HL-60 (cell line): ENCODE measurements at regions not wholly inside any gene's neighbourhood (a gene's known extent, or its start where the extent isn't known, plus 50 kb on each side); places are given as distances from the start of the nearest gene placed in this dataset.

Experiments
- POLR2AphosphoS5 ChIP-seq: IDR thresholded peaks from 2 replicates; pipeline ENCODE4 v1.6.1; 2012; ENCODE audit warnings: low read depth
- TF ChIP-seq, protein P1 (sequence below): IDR thresholded peaks from one replicate; pipeline ENCODE4 v1.5.1; 2011; ENCODE audit warnings: low read length, control low read depth, inconsistent platforms; ENCODE audit not compliant: insufficient read depth
- TF ChIP-seq, protein P2 (sequence below): IDR thresholded peaks from 2 replicates; pipeline ENCODE4 v1.6.1; 2012; ENCODE audit warnings: low read depth; ENCODE audit not compliant: insufficient replicate concordance

DNA sequence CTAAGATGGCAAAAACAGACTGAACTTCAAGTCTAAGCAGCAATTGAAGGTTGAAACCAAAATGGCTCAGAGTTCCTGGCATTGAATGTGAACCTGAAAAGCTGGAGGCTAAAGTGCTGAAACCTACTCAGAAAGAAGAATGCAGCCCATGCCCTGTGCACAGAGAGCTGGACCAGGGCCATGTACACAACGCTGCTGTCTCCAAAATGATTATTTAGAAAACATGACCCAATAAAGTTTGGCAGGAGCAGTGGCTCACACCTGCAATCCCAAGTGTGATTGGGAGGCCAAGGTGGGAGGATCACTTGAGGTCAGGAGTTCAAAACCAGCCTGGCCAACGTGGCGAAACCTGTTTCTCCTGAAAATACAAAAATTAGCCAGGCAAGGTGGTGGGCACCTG is 158.9 kb downstream of the AKR1D1 start:
- TF ChIP-seq, protein P1, sequence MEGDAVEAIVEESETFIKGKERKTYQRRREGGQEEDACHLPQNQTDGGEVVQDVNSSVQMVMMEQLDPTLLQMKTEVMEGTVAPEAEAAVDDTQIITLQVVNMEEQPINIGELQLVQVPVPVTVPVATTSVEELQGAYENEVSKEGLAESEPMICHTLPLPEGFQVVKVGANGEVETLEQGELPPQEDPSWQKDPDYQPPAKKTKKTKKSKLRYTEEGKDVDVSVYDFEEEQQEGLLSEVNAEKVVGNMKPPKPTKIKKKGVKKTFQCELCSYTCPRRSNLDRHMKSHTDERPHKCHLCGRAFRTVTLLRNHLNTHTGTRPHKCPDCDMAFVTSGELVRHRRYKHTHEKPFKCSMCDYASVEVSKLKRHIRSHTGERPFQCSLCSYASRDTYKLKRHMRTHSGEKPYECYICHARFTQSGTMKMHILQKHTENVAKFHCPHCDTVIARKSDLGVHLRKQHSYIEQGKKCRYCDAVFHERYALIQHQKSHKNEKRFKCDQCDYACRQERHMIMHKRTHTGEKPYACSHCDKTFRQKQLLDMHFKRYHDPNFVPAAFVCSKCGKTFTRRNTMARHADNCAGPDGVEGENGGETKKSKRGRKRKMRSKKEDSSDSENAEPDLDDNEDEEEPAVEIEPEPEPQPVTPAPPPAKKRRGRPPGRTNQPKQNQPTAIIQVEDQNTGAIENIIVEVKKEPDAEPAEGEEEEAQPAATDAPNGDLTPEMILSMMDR: no peak
- no peak for TF ChIP-seq POLR2AphosphoS5
- TF ChIP-seq, protein P2, sequence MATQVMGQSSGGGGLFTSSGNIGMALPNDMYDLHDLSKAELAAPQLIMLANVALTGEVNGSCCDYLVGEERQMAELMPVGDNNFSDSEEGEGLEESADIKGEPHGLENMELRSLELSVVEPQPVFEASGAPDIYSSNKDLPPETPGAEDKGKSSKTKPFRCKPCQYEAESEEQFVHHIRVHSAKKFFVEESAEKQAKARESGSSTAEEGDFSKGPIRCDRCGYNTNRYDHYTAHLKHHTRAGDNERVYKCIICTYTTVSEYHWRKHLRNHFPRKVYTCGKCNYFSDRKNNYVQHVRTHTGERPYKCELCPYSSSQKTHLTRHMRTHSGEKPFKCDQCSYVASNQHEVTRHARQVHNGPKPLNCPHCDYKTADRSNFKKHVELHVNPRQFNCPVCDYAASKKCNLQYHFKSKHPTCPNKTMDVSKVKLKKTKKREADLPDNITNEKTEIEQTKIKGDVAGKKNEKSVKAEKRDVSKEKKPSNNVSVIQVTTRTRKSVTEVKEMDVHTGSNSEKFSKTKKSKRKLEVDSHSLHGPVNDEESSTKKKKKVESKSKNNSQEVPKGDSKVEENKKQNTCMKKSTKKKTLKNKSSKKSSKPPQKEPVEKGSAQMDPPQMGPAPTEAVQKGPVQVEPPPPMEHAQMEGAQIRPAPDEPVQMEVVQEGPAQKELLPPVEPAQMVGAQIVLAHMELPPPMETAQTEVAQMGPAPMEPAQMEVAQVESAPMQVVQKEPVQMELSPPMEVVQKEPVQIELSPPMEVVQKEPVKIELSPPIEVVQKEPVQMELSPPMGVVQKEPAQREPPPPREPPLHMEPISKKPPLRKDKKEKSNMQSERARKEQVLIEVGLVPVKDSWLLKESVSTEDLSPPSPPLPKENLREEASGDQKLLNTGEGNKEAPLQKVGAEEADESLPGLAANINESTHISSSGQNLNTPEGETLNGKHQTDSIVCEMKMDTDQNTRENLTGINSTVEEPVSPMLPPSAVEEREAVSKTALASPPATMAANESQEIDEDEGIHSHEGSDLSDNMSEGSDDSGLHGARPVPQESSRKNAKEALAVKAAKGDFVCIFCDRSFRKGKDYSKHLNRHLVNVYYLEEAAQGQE: no peak
